ENCODE measurements at regions not wholly inside any gene's neighbourhood (a gene's known extent, or its start where the extent isn't known, plus 50 kb on each side); places are given as distances from the start of the nearest gene placed in this dataset.

DNA sequence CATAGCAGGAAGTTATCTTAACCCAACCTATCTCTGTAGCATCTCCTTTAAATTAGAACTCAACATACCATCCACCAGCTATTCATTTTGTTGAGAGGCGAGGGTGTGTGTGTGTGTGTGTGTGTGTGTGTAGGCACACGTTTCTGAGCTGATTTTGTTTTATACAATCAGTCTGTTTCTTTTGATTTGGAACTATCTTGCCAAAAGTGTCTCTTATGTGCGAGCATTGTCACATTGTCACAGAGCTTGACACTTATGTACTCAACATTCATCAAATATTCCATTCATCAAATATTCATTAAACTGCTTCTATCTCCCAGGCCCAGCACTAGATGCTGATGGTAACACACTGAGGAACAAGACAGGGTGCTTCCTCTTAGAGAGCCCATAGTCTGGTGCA is 180.4 kb downstream of the HAPSTR1 start:
- intact Hi-C loops (cut with DNase I; ENCODE audit: low total_unique reads), result no loop called here
- no peak for DNase-seq
- H3K27me3 ChIP-seq, result no peaks in the 10 kb centered on the region
- 62 to 83% methylated on average over 3 of the region's 3 CpGs for WGBS, 2 donors (ENCODE audit: low coverage in 1 of 2)
- no peak for TF ChIP-seq EP300 (IDR thresholded peaks at IDR 0.05; ENCODE audit: low read depth)
- no peak for TF ChIP-seq CTCF (IDR thresholded peaks at IDR 0.05)
- no peak for TF ChIP-seq POLR2A (IDR thresholded peaks at IDR 0.05)
- no peak for TF ChIP-seq POLR2AphosphoS5 (IDR thresholded peaks at IDR 0.05)
- no peaks in the 10 kb centered on the region for H3K36me3 ChIP-seq
- no peak overlapping the region for H3K27ac ChIP-seq
- no peak overlapping the region for H3K4me3 ChIP-seq
- H3K4me1 ChIP-seq, result no peaks in the 10 kb centered on the region
- in situ Hi-C loops (cut with MboI; ENCODE audit: low pct_ligation_motif_present in 1 of 4, low pct_unique_long_range_greater_than_20kb in 1 of 4, low sequenced_read_pairs in 3 of 4), result loop anchor here in 1 of 4 donors (25.0 kb wide), 1 partner anchor 915 kb away; the partner anchor contains the start of gene GRIN2A
- no peaks in the 10 kb centered on the region for H3K9me3 ChIP-seq

GRCh38 chr16:9275377-9275776 is 183.9 kb downstream of the HAPSTR1 start:
- Histone ChIP-seq H3K36me3 (no peaks in the 10 kb centered on the region), H3K27ac (no peak overlapping the region), H3K9me3 (no peaks in the 10 kb centered on the region), H3K27me3 (no peaks in the 10 kb centered on the region), H3K4me1 (no peaks in the 10 kb centered on the region), H3K4me3 (no peak overlapping the region)
- 18 to 70% methylated on average over 2 to 7 of the region's 7 CpGs for WGBS, 2 donors (ENCODE audit: low coverage in 1 of 2)
- in situ Hi-C loops (cut with MboI; ENCODE audit: low pct_ligation_motif_present in 1 of 4, low pct_unique_long_range_greater_than_20kb in 1 of 4, low sequenced_read_pairs in 3 of 4), result no loop called here
- intact Hi-C loops (cut with DNase I; ENCODE audit: low total_unique reads), result no loop called here
- DNase-seq, result peak; percentile 34
- TF ChIP-seq POLR2AphosphoS5 (IDR thresholded peaks at IDR 0.05) (no peak), EP300 (IDR thresholded peaks at IDR 0.05; ENCODE audit: low read depth) (no peak), POLR2A (IDR thresholded peaks at IDR 0.05) (no peak), CTCF (IDR thresholded peaks at IDR 0.05) (no peak)

DNA sequence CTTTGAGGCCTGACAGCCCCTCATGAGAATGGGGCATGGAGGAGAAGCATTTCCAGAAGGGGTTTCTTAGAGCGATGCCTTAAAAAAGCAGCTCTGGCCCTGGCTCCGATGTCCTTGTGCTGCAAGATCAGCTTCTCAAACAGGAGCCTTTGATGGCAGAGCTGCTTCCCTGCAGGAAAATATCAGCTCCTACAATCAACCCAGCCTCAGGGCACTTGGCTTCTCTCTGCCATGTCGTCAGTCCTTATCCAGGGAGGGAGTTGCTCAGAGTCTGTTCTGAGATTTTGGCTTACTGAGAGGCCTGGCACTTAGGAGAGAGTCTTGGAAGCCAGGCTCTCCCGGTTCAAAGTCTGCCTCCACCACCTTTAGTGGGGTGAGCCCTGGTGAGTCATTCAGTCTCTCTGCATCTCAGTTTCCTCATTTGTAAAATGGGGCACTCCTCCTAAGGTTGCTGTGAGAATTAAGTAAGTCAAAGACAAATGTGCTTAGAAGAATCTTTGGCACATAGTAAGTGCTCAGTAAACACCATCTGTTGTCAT is 184.4 kb downstream of the HAPSTR1 start:
- WGBS, 2 donors (ENCODE audit: low coverage in 1 of 2), result 67 to 69% methylated on average over 1 to 4 of the region's 4 CpGs
- TF ChIP-seq POLR2A (IDR thresholded peaks at IDR 0.05) (no peak), EP300 (IDR thresholded peaks at IDR 0.05; ENCODE audit: low read depth) (no peak), POLR2AphosphoS5 (IDR thresholded peaks at IDR 0.05) (no peak), CTCF (IDR thresholded peaks at IDR 0.05) (no peak)
- no peaks in the 10 kb centered on the region for H3K9me3 ChIP-seq
- in situ Hi-C loops (cut with MboI; ENCODE audit: low pct_ligation_motif_present in 1 of 4, low pct_unique_long_range_greater_than_20kb in 1 of 4, low sequenced_read_pairs in 3 of 4), result no loop called here
- H3K36me3 ChIP-seq, result no peaks in the 10 kb centered on the region
- no peaks in the 10 kb centered on the region for H3K27me3 ChIP-seq
- H3K4me3 ChIP-seq, result no peak overlapping the region
- H3K27ac ChIP-seq, result no peak overlapping the region
- intact Hi-C loops (cut with DNase I; ENCODE audit: low total_unique reads), result no loop called here
- DNase-seq, result no peak
- no peaks in the 10 kb centered on the region for H3K4me1 ChIP-seq

- H3K4me1 ChIP-seq, result no peaks in the 10 kb centered on the region
- intact Hi-C loops (cut with DNase I; ENCODE audit: low total_unique reads), result no loop called here
- 75 to 90% methylated on average over 4 to 5 of the region's 5 CpGs for WGBS, 2 donors (ENCODE audit: low coverage in 1 of 2)
- no peak overlapping the region for H3K27ac ChIP-seq
- TF ChIP-seq POLR2AphosphoS5 (IDR thresholded peaks at IDR 0.05), result no peak
- TF ChIP-seq POLR2A (IDR thresholded peaks at IDR 0.05), result no peak
- no peak for TF ChIP-seq EP300 (IDR thresholded peaks at IDR 0.05; ENCODE audit: low read depth)
- TF ChIP-seq CTCF (IDR thresholded peaks at IDR 0.05), result no peak
- no peak for DNase-seq
- H3K9me3 ChIP-seq, result no peaks in the 10 kb centered on the region
- in situ Hi-C loops (cut with MboI; ENCODE audit: low pct_ligation_motif_present in 1 of 4, low pct_unique_long_range_greater_than_20kb in 1 of 4, low sequenced_read_pairs in 3 of 4), result no loop called here
- no peaks in the 10 kb centered on the region for H3K36me3 ChIP-seq
- H3K4me3 ChIP-seq, result no peak overlapping the region
- H3K27me3 ChIP-seq, result no peaks in the 10 kb centered on the region
Measured at GRCh38 chr16:9279291-9280068, 188.0 kb downstream of the HAPSTR1 start.
